ENCODE measurements at regions not wholly inside any gene's neighbourhood (a gene's known extent, or its start where the extent isn't known, plus 50 kb on each side); places are given as distances from the start of the nearest gene placed in this dataset.

DNA sequence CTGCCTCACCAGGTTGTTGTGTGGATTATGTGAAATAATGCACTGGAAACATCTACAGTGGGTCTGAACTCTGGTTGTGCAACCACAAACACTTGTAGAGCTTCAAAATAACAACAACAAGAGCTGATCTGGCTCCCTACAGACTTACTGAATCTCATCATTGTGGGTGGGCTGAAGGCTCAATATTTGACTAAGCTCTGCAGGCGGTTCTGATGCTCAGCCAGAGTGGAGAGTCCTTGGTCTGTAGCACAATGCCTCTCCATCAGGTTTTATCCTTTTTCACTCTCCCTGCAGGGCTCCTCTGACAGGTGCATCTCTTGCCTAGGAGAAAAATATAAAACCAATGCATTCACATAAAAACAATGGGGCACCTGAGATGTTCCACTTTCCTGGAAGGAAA, 456.3 kb upstream of the ONECUT1 start:
- H3K27me3 ChIP-seq (replicated peaks in 1 of 4; ENCODE audit: control extremely low read depth in 1 of 4, control insufficient read depth in 3 of 4, insufficient read depth in 4 of 4, low read length in 3 of 4) = no peaks in the 10 kb centered on the region
- H3K9me3 ChIP-seq (ENCODE audit: control extremely low read depth in 1 of 3, control insufficient read depth in 2 of 3, insufficient read depth in 1 of 3, low read length in 2 of 3) = peaks cover 0 to 2% (median 0%) of the 10 kb centered on the region in 3 donors
- intact Hi-C loops (cut with micrococcal nuclease) = no loop called here
- DNase-seq (no peak), ATAC-seq (ENCODE audit: low read depth) (no peak)
- Mint-ChIP-seq H3K27me3 (no peaks in the 10 kb centered on the region), H3K4me3 (no peak overlapping the region), H3K9me3 (ENCODE audit: insufficient read depth) (no peaks in the 10 kb centered on the region), H3K27ac (no peak overlapping the region), H3K4me1 (no peaks in the 10 kb centered on the region)
- H3K4me1 ChIP-seq (ENCODE audit: control insufficient read depth in 2 of 2, insufficient read depth in 2 of 2, low read length in 2 of 2) = no peaks in the 10 kb centered on the region
- no peak for TF ChIP-seq EZH2 (IDR thresholded peaks at IDR 0.05; ENCODE audit: borderline replicate concordance, insufficient read depth, low read depth, low read length, poor library complexity, severe bottlenecking)
- no peak for TF ChIP-seq CTCF (IDR thresholded peaks at IDR 0.05)
- no peak overlapping the region for H3K4me3 ChIP-seq (ENCODE audit: control extremely low read depth in 1 of 5, extremely low read depth in 1 of 5, insufficient read depth in 1 of 5, low read depth in 2 of 5, low read length in 4 of 5)
- 100% methylated on average over 1 of the region's 1 CpG for WGBS (ENCODE audit: insufficient coverage)
- H3K4me2 ChIP-seq (replicated peaks; ENCODE audit: low read depth, low read length, poor library complexity, severe bottlenecking) = no peak overlapping the region
- H2AFZ ChIP-seq (ENCODE audit: insufficient read depth, low read depth, low read length, poor library complexity, severe bottlenecking) = no peak overlapping the region
- H4K20me1 ChIP-seq (ENCODE audit: control insufficient read depth, insufficient read depth, low read length, poor library complexity, severe bottlenecking) = no peaks in the 10 kb centered on the region
- no peaks in the 10 kb centered on the region for H3K79me2 ChIP-seq (ENCODE audit: control insufficient read depth, insufficient read depth, low read length)
- ChIA-PET POLR2A (no interaction called here), CTCF (no interaction called here)
- H3K36me3 ChIP-seq (replicated peaks in 1 of 2; ENCODE audit: control extremely low read depth in 1 of 2, control insufficient read depth in 1 of 2, extremely low read depth in 1 of 2, insufficient read depth in 2 of 2, low read length in 1 of 2) = no peaks in the 10 kb centered on the region
- no peak overlapping the region for H3K9ac ChIP-seq (ENCODE audit: low read length)
- no peak overlapping the region for H3K27ac ChIP-seq (ENCODE audit: low read length in 2 of 2)

GRCh38 chr15:53233801-53234200, 443.7 kb upstream of the ONECUT1 start:
- no peak overlapping the region for H3K27ac Mint-ChIP-seq
- WGBS (ENCODE audit: insufficient coverage) = 19% methylated on average over 2 of the region's 2 CpGs
- H2AFZ ChIP-seq (ENCODE audit: insufficient read depth, low read depth, low read length, poor library complexity, severe bottlenecking) = no peak overlapping the region
- H3K4me1 ChIP-seq (ENCODE audit: control insufficient read depth in 2 of 2, insufficient read depth in 2 of 2, low read length in 2 of 2) = no peaks in the 10 kb centered on the region
- no peaks in the 10 kb centered on the region for H3K9me3 ChIP-seq (ENCODE audit: control extremely low read depth in 1 of 3, control insufficient read depth in 2 of 3, insufficient read depth in 1 of 3, low read length in 2 of 3)
- no peaks in the 10 kb centered on the region for H3K27me3 ChIP-seq (replicated peaks in 1 of 4; ENCODE audit: control extremely low read depth in 1 of 4, control insufficient read depth in 3 of 4, insufficient read depth in 4 of 4, low read length in 3 of 4)
- no peaks in the 10 kb centered on the region for H3K9me3 Mint-ChIP-seq (ENCODE audit: insufficient read depth)
- ChIA-PET CTCF (no interaction called here), POLR2A (no interaction called here)
- no peaks in the 10 kb centered on the region for H3K79me2 ChIP-seq (ENCODE audit: control insufficient read depth, insufficient read depth, low read length)
- H3K4me3 ChIP-seq (ENCODE audit: control extremely low read depth in 1 of 5, extremely low read depth in 1 of 5, insufficient read depth in 1 of 5, low read depth in 2 of 5, low read length in 4 of 5) = no peak overlapping the region
- H3K4me3 Mint-ChIP-seq = no peak overlapping the region
- no peak for TF ChIP-seq CTCF (IDR thresholded peaks at IDR 0.05)
- no peak overlapping the region for H3K27ac ChIP-seq (ENCODE audit: low read length in 2 of 2)
- no peaks in the 10 kb centered on the region for H3K27me3 Mint-ChIP-seq
- no peaks in the 10 kb centered on the region for H3K4me1 Mint-ChIP-seq
- no peak overlapping the region for H3K9ac ChIP-seq (ENCODE audit: low read length)
- no peaks in the 10 kb centered on the region for H3K36me3 ChIP-seq (replicated peaks in 1 of 2; ENCODE audit: control extremely low read depth in 1 of 2, control insufficient read depth in 1 of 2, extremely low read depth in 1 of 2, insufficient read depth in 2 of 2, low read length in 1 of 2)
- no peaks in the 10 kb centered on the region for H4K20me1 ChIP-seq (ENCODE audit: control insufficient read depth, insufficient read depth, low read length, poor library complexity, severe bottlenecking)
- intact Hi-C loops (cut with micrococcal nuclease) = no loop called here
- ATAC-seq (ENCODE audit: low read depth) = no peak
- DNase-seq = no peak
- H3K4me2 ChIP-seq (replicated peaks; ENCODE audit: low read depth, low read length, poor library complexity, severe bottlenecking) = no peak overlapping the region

Data from B cell (primary cell).